ENCODE measurements at regions not wholly inside any gene's neighbourhood (a gene's known extent, or its start where the extent isn't known, plus 50 kb on each side); places are given as distances from the start of the nearest gene placed in this dataset.

DNA sequence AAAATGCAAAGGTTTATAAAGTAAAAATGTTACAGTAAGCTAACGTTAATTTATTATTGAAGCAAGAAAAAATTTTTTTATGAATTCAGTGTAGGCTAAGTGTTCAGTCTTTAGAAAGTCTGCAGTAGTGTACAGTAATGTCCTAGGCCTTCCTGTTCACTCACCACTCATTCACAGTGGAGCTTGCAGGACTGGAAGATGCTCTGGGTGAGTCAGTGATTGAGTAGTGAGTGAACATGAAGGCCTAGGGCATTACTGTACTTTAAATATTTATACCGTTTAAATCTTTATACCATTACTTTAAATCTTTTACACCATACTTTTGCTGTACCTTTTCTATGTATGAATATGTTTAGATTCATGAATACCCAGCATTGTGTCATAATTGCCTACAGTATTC is 120.3 kb upstream of the SLC38A4 start:
- TF ChIP-seq, protein P1, sequence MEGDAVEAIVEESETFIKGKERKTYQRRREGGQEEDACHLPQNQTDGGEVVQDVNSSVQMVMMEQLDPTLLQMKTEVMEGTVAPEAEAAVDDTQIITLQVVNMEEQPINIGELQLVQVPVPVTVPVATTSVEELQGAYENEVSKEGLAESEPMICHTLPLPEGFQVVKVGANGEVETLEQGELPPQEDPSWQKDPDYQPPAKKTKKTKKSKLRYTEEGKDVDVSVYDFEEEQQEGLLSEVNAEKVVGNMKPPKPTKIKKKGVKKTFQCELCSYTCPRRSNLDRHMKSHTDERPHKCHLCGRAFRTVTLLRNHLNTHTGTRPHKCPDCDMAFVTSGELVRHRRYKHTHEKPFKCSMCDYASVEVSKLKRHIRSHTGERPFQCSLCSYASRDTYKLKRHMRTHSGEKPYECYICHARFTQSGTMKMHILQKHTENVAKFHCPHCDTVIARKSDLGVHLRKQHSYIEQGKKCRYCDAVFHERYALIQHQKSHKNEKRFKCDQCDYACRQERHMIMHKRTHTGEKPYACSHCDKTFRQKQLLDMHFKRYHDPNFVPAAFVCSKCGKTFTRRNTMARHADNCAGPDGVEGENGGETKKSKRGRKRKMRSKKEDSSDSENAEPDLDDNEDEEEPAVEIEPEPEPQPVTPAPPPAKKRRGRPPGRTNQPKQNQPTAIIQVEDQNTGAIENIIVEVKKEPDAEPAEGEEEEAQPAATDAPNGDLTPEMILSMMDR (IDR thresholded peaks at IDR 0.05) = no peak
- TF ChIP-seq NFYB (CRISPR knock-in tag; conservative IDR thresholded peaks at IDR 0.05; ENCODE audit: low read depth) = no peak
- no peak for TF ChIP-seq RELA (CRISPR knock-in tag; IDR thresholded peaks at IDR 0.05; ENCODE audit: borderline replicate concordance)
- TF ChIP-seq, protein P2, sequence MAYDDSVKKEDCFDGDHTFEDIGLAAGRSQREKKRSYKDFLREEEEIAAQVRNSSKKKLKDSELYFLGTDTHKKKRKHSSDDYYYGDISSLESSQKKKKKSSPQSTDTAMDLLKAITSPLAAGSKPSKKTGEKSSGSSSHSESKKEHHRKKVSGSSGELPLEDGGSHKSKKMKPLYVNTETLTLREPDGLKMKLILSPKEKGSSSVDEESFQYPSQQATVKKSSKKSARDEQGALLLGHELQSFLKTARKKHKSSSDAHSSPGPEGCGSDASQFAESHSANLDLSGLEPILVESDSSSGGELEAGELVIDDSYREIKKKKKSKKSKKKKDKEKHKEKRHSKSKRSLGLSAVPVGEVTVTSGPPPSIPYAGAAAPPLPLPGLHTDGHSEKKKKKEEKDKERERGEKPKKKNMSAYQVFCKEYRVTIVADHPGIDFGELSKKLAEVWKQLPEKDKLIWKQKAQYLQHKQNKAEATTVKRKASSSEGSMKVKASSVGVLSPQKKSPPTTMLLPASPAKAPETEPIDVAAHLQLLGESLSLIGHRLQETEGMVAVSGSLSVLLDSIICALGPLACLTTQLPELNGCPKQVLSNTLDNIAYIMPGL (CRISPR knock-in tag; IDR thresholded peaks at IDR 0.05) = no peak
- TF ChIP-seq, protein P3, sequence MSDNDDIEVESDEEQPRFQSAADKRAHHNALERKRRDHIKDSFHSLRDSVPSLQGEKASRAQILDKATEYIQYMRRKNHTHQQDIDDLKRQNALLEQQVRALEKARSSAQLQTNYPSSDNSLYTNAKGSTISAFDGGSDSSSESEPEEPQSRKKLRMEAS (CRISPR knock-in tag; IDR thresholded peaks at IDR 0.05) = no peak
- no peak for TF ChIP-seq ZNF232 (CRISPR knock-in tag; IDR thresholded peaks at IDR 0.05)

Data from WTC11 (cell line).